ENCODE measurements at regions not wholly inside any gene's neighbourhood (a gene's known extent, or its start where the extent isn't known, plus 50 kb on each side); places are given as distances from the start of the nearest gene placed in this dataset.

DNA sequence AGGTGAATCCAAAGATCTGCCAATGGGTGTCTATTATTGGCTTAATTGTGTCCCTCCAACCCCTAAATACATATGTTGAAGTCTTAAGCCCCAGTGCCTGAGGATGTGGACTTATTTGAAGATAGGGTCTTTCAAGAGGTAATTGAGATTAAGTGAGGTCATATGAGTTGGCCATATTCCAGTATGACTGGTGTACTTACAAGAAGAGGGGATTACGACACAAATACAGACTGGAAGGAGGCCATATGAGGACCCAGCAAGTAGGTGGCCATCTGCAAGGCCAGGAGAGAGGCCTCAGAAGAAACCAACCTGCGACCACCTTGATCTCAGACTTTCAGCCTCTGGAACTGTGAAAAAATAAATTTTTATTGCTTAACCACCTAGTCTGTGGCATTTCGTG is 121.1 kb upstream of the FN1 start:
- Histone ChIP-seq H3K4me1 (ENCODE audit: control insufficient read depth, insufficient read depth, low read length) (no peaks in the 10 kb centered on the region), H3K9me3 (ENCODE audit: control insufficient read depth, insufficient read depth, low read depth, low read length) (no peaks in the 10 kb centered on the region), H3K36me3 (ENCODE audit: control insufficient read depth, insufficient read depth, low read length) (no peaks in the 10 kb centered on the region), H3K27ac (ENCODE audit: low read length) (no peak overlapping the region), H3K4me3 (ENCODE audit: low read depth in 2 of 2, low read length in 2 of 2) (no peak overlapping the region), H3K27me3 (ENCODE audit: control insufficient read depth, insufficient read depth, low read length) (no peaks in the 10 kb centered on the region)
- intact Hi-C loops (cut with micrococcal nuclease; ENCODE audit: unreplicated experiment) (no loop called here), in situ Hi-C loops (cut with HindIII; ENCODE audit: low pct_unique_long_range_greater_than_20kb, low sequenced_read_pairs) (no loop called here)
- no peak for TF ChIP-seq CTCF (IDR thresholded peaks at IDR 0.05)
- TF ChIP-seq REST (IDR thresholded peaks at IDR 0.05; ENCODE audit: insufficient read depth in 1 of 2, low read depth in 2 of 2, low read length in 1 of 2) = no peak
- no peak for TF ChIP-seq SIN3A (IDR thresholded peaks at IDR 0.05; ENCODE audit: borderline replicate concordance, insufficient read depth, low read depth, low read length)
- no peak for TF ChIP-seq POLR2AphosphoS5 (IDR thresholded peaks at IDR 0.05; ENCODE audit: low read depth, low read length)
- no peak for TF ChIP-seq TCF7L2 (IDR thresholded peaks at IDR 0.05; ENCODE audit: low read depth, low read length)
- ChIA-PET POLR2A (no interaction called here), CTCF (no interaction called here)
- DNase-seq (ENCODE audit: low read depth, low spot score) = no peak
- no peak for ATAC-seq
- no TSS peak for BruUV-seq (replicated peaks)

DNA sequence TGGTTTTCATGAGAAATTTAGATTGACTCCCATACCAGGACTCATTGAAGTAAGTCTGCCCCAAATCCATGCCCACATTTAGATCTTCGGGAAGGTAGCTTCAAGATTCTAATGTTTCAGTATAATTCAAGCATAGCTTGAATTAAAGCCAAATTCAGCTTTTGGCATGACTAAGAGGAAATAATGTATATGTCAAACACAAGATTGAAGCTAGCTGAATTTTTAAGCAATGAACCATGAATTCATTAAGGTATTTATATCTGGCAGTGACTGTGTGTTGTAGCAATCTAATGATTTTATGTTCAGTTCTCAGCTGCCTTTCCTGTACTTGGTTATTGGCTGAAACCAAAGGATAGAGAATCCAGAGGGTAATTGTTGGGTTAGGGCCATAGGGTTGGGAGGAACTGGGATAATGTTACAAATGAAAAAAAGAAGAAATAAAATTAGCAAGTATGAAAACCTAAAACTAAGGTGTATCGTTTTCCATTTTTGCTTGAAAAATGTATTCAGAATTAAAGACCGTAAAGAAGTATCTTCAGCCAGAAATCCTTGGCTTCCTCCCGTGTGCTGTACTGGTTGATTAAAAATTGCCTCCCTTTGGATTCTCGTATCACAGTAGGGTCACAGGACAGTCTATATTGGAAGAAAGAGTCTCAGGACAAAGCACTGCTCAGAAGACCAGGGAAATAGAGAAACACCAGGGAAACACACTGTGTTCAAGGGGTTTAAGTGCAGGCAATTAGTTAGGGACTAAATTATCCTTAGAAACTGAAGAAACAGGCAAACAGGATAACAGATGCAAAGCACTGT is 119.0 kb upstream of the FN1 start:
- no peak for DNase-seq (ENCODE audit: low read depth, low spot score)
- POLR2A ChIA-PET = no interaction called here
- CTCF ChIA-PET = no interaction called here
- no peaks in the 10 kb centered on the region for H3K36me3 ChIP-seq (ENCODE audit: control insufficient read depth, insufficient read depth, low read length)
- no peaks in the 10 kb centered on the region for H3K4me1 ChIP-seq (ENCODE audit: control insufficient read depth, insufficient read depth, low read length)
- no peaks in the 10 kb centered on the region for H3K9me3 ChIP-seq (ENCODE audit: control insufficient read depth, insufficient read depth, low read depth, low read length)
- H3K27ac ChIP-seq (ENCODE audit: low read length) = no peak overlapping the region
- no peak overlapping the region for H3K4me3 ChIP-seq (ENCODE audit: low read depth in 2 of 2, low read length in 2 of 2)
- no peaks in the 10 kb centered on the region for H3K27me3 ChIP-seq (ENCODE audit: control insufficient read depth, insufficient read depth, low read length)
- in situ Hi-C loops (cut with HindIII; ENCODE audit: low pct_unique_long_range_greater_than_20kb, low sequenced_read_pairs) (no loop called here), intact Hi-C loops (cut with micrococcal nuclease; ENCODE audit: unreplicated experiment) (no loop called here)
- BruUV-seq (replicated peaks) = no TSS peak
- TF ChIP-seq CTCF (IDR thresholded peaks at IDR 0.05) (no peak), POLR2AphosphoS5 (IDR thresholded peaks at IDR 0.05; ENCODE audit: low read depth, low read length) (no peak), TCF7L2 (IDR thresholded peaks at IDR 0.05; ENCODE audit: low read depth, low read length) (no peak), SIN3A (IDR thresholded peaks at IDR 0.05; ENCODE audit: borderline replicate concordance, insufficient read depth, low read depth, low read length) (no peak), REST (IDR thresholded peaks at IDR 0.05; ENCODE audit: insufficient read depth in 1 of 2, low read depth in 2 of 2, low read length in 1 of 2) (no peak)
- ATAC-seq = no peak
